K562 (cell line): ENCODE measurements at regions not wholly inside any gene's neighbourhood (a gene's known extent, or its start where the extent isn't known, plus 50 kb on each side); places are given as distances from the start of the nearest gene placed in this dataset.

Source experiments
- ATAC-seq: fragments of 200-7000 bp; cut with Tn5 transposase; 3 replicates; pipeline ENCODE4 v1.9.1; 2020; ENCODE audit warnings: moderate library complexity
- BruUV-seq: library from RNA; stranded (reverse); fragments of 400-500 nt; replicated peaks from 2 replicates; lab custom pipeline; 2021; lab: Mats Ljungman, UMichigan
- CTCF ChIA-PET: fragments of 300-600 bp; formaldehyde crosslinking; extraction: SDS; loops from one replicate; lab custom pipeline; 2021; ENCODE audit warnings: low intra/inter-chr PET ratio; lab: Yijun Ruan, JAX
- POLR2A ChIA-PET: fragments of 300-600, 350-650 bp; sonication (Branson Sonifier 250); formaldehyde crosslinking; extraction: SDS; loops from one replicate; lab custom pipeline; 2021; ENCODE audit warnings: antibody characterized with exemption, inconsistent platforms; lab: Yijun Ruan, JAX
- DNase-seq, 4 experiments: peaks; one replicate each; pipeline versions ENCODE4 v3.0.0 to v3.0.0-alpha.2; 2011 to 2018; ENCODE audit warnings: low spot score in 3 of 4, mixed read lengths in 3 of 4; ENCODE audit errors: extremely low read depth in 1 of 4
- FAIRE-seq: peaks from 2 replicates; lab custom pipeline; 2011; peaks lifted over from hg19 to GRCh38; lab: Jason Lieb, UNC
- H2AFZ ChIP-seq: 2 replicates; pipeline ENCODE4 v1.6.0; 2011; ENCODE audit warnings: low read depth, low read length, control low read depth, inconsistent platforms
- H3K27ac ChIP-seq: fragments of 200-600 bp; 3 replicates; pipeline ENCODE4 v1.8.0; 2011; ENCODE audit warnings: low read depth, mild to moderate bottlenecking, control low read depth, inconsistent platforms, low read length, moderate library complexity, mixed read lengths; ENCODE audit errors: extremely low read depth
- H3K27me3 ChIP-seq, 2 experiments: fragments of 300-600 bp in 1 of 2; 2 replicates in 1 of 2; 3 replicates in 1 of 2; pipeline versions ENCODE4 v1.6.0 to v1.8.0; 2011; ENCODE audit warnings: inconsistent platforms in 2 of 2, low read length in 2 of 2, mild to moderate bottlenecking in 1 of 2, mixed read lengths in 1 of 2, moderate library complexity in 1 of 2; ENCODE audit not compliant: control insufficient read depth in 2 of 2, insufficient read depth in 2 of 2
- H3K36me3 ChIP-seq: fragments of 300-600 bp; 3 replicates; pipeline ENCODE4 v1.8.0; 2011; ENCODE audit warnings: mild to moderate bottlenecking, low read length, inconsistent platforms; ENCODE audit not compliant: control insufficient read depth, insufficient read depth
- H3K4me1 ChIP-seq, 2 experiments: fragments of 200-600 bp in 1 of 2; replicated peaks in 1 of 2; 2 replicates in 1 of 2; 3 replicates in 1 of 2; pipeline versions ENCODE4 v1.5.1 to v1.8.0; 2011; ENCODE audit warnings: inconsistent platforms in 2 of 2, low read length in 2 of 2, mild to moderate bottlenecking in 1 of 2, mixed read lengths in 1 of 2, moderate library complexity in 1 of 2; ENCODE audit not compliant: control insufficient read depth in 2 of 2, insufficient read depth in 2 of 2
- H3K4me2 ChIP-seq: 2 replicates; pipeline ENCODE4 v1.6.1; 2011; ENCODE audit warnings: low read length, control low read depth, inconsistent platforms, mixed read lengths; ENCODE audit not compliant: insufficient read depth
- H3K4me3 ChIP-seq: fragments of 200-600 bp; sonication (generic), shearing (Covaris generic); 2 replicates; pipeline ENCODE4 v1.5.1; 2016; ENCODE audit warnings: control low read depth, inconsistent platforms
- H3K79me2 ChIP-seq: fragments of 200-600 bp; 3 replicates; pipeline ENCODE4 v1.8.0; 2011; ENCODE audit warnings: low read length, inconsistent platforms; ENCODE audit not compliant: control insufficient read depth, insufficient read depth
- H3K9ac ChIP-seq, 2 experiments: 2 replicates each; pipeline versions ENCODE4 v1.6.0 to v1.6.1; 2011; ENCODE audit warnings: low read depth in 2 of 2, low read length in 2 of 2, control low read depth in 1 of 2, inconsistent platforms in 1 of 2, mild to moderate bottlenecking in 1 of 2, mixed read lengths in 1 of 2; ENCODE audit not compliant: insufficient read depth in 1 of 2
- H3K9me1 ChIP-seq: one replicate; pipeline ENCODE4 v1.6.0; 2011; ENCODE audit warnings: inconsistent platforms, mild to moderate bottlenecking, low read length, moderate library complexity; ENCODE audit not compliant: control insufficient read depth, insufficient read depth
- H3K9me3 ChIP-seq: replicated peaks from 2 replicates; pipeline ENCODE4 v1.5.1; 2011; ENCODE audit warnings: low read depth, low read length, inconsistent platforms; ENCODE audit not compliant: control insufficient read depth, insufficient read depth
- H4K20me1 ChIP-seq: replicated peaks from 2 replicates; pipeline ENCODE4 v1.6.1; 2011; ENCODE audit warnings: low read length, inconsistent platforms, mixed read lengths; ENCODE audit not compliant: control insufficient read depth, insufficient read depth
- CREM ChIP-seq: IDR thresholded peaks from 2 replicates; pipeline ENCODE4 v1.6.1; 2014; ENCODE audit warnings: antibody characterized with exemption, low read depth
- FOS ChIP-seq: IDR thresholded peaks from 3 replicates; pipeline ENCODE4 v1.6.1; 2011; ENCODE audit not compliant: insufficient read length; ENCODE audit errors: extremely low read depth
- FOXM1 ChIP-seq, 2 experiments: fragments of 450-650 bp in 1 of 2; sonication (generic) in 1 of 2; formaldehyde crosslinking in 1 of 2; IDR thresholded peaks; 2 replicates each; pipeline versions ENCODE4 v1.6.1 to v1.9.0; 2017 to 2022; ENCODE audit warnings: low read depth in 2 of 2, mild to moderate bottlenecking in 2 of 2, missing genetic modification reagents in 1 of 2, moderate library complexity in 1 of 2
- GABPA ChIP-seq: fragments of 200-800 bp; sonication (Bioruptor generic); conservative IDR thresholded peaks from 2 replicates; pipeline ENCODE4 v1.6.1; 2016; ENCODE audit warnings: low read depth, missing genetic modification characterization, missing compliant biosample characterization
- GTF2E2 ChIP-seq: fragments of 200-800 bp; sonication (Bioruptor generic); IDR thresholded peaks from 2 replicates; pipeline ENCODE4 v1.6.1; 2016; ENCODE audit warnings: missing genetic modification characterization, missing compliant biosample characterization
- LCOR ChIP-seq: sonication (generic); formaldehyde crosslinking; IDR thresholded peaks from 2 replicates; pipeline ENCODE4 v1.8.0; 2022; ENCODE audit warnings: mild to moderate bottlenecking, missing genetic modification reagents
- MAFG ChIP-seq: fragments of 450-650 bp; conservative IDR thresholded peaks from 2 replicates; pipeline ENCODE4 v1.6.1; 2016; ENCODE audit warnings: missing genetic modification characterization, missing compliant biosample characterization
- MXD1 ChIP-seq: fragments of 250-450 bp; sonication (Bioruptor Pico); IDR thresholded peaks from 2 replicates; pipeline ENCODE4 v1.8.0; 2021; ENCODE audit warnings: borderline replicate concordance, mild to moderate bottlenecking, moderate library complexity; ENCODE audit not compliant: poor library complexity, severe bottlenecking
- NFATC3 ChIP-seq: fragments of 450-650 bp; IDR thresholded peaks from 2 replicates; pipeline ENCODE4 v1.6.1; 2017; ENCODE audit warnings: mild to moderate bottlenecking
- RBM17 ChIP-seq: fragments of 200-400 bp; formaldehyde crosslinking; IDR thresholded peaks from 2 replicates; pipeline ENCODE4 v1.6.1; 2017; ENCODE audit warnings: low read depth, mild to moderate bottlenecking, low read length, borderline replicate concordance
- RCOR1 ChIP-seq, 2 experiments: IDR thresholded peaks; 2 replicates each; pipeline ENCODE4 v1.6.1; 2012; ENCODE audit warnings: low read depth in 2 of 2, low read length in 2 of 2, borderline replicate concordance in 1 of 2, improper control_type of control experiment in 1 of 2
- SMC3 ChIP-seq: conservative IDR thresholded peaks from 2 replicates; pipeline ENCODE4 v1.6.1; 2011; ENCODE audit warnings: low read depth, low read length, improper control_type of control experiment; ENCODE audit not compliant: insufficient read depth
- TCF7 ChIP-seq: sonication (generic); IDR thresholded peaks from 2 replicates; pipeline ENCODE4 v1.6.1; 2016; ENCODE audit warnings: antibody characterized with exemption, borderline replicate concordance
- THRAP3 ChIP-seq: fragments of 450-650 bp; IDR thresholded peaks from 2 replicates; pipeline ENCODE4 v1.6.1; 2016; ENCODE audit warnings: mild to moderate bottlenecking, inconsistent platforms, borderline replicate concordance
- WGBS: fragments of 100-300 bp; shearing (Covaris generic); methylation state at CpG from one replicate; pipeline ENCODE4 v1.1.6; 2016; ENCODE audit warnings: low coverage, mixed read lengths; ENCODE audit not compliant: insufficient coverage; ENCODE audit errors: missing lambda C conversion rate; 5-methylcytosine and 5-hydroxymethylcytosine counted together
- in situ Hi-C: fragments of 300-500 bp; cut with MboI; formaldehyde crosslinking; loops from 4 replicates; pipeline ENCODE4 v1.15.0; 2018; ENCODE audit warnings: inconsistent platforms, mixed read lengths
- intact Hi-C: fragments of 100-400 bp; cut with micrococcal nuclease; formaldehyde crosslinking; loops from 2 replicates; pipeline ENCODE4 v1.14.2; 2022

GRCh38 chr5:6281818-6282217, 96.5 kb downstream of the MED10 start:
- no TSS peak for BruUV-seq
- CTCF ChIA-PET = no interaction called here

More at GRCh38 chr5:6281818-6282217, 96.5 kb downstream of the MED10 start:
- POLR2A ChIA-PET = interaction anchor here (0.8 to 1.3 kb wide), 2 partner anchors 21 to 249 kb away, joined by 3 to 4 read pairs; no protein-coding TSS in a partner anchor
- intact Hi-C loops = no loop called here
- H3K4me1 ChIP-seq = no peaks in the 10 kb centered on the region
- no peak overlapping the region for H3K4me3 ChIP-seq
- ATAC-seq = no peak
- H3K27ac ChIP-seq = no peak overlapping the region
- H3K4me2 ChIP-seq = no peak overlapping the region
- no peaks in the 10 kb centered on the region for H3K79me2 ChIP-seq
- H3K27me3 ChIP-seq = peaks cover 7 to 8% of the 10 kb centered on the region in 2 experiments; a peak in 4 of 5 replicates
- H3K9me3 ChIP-seq = no peaks in the 10 kb centered on the region
- no peak overlapping the region for H2AFZ ChIP-seq
- FAIRE-seq = no peak
- no peak overlapping the region for H3K9ac ChIP-seq
- H3K36me3 ChIP-seq = no peaks in the 10 kb centered on the region
- WGBS = 0% methylated on average over 4 of the region's 4 CpGs
- H4K20me1 ChIP-seq = no peaks in the 10 kb centered on the region
- no peaks in the 10 kb centered on the region for H3K9me1 ChIP-seq
- TF ChIP-seq THRAP3 (no peak), SMC3 (no peak), TCF7 (no peak), GTF2E2 (tag) (no peak), RBM17 (no peak), FOXM1 (IDR thresholded peaks at IDR 0.05; ENCODE audit: low read depth) (no peak), FOXM1 (CRISPR knock-in tag; IDR thresholded peaks at IDR 0.05; ENCODE audit: low read depth) (no peak), GABPA (tag) (no peak), LCOR (CRISPR knock-in tag) (no peak), FOS (no peak), RCOR1 (IDR thresholded peaks at IDR 0.05; ENCODE audit: borderline replicate concordance in 1 of 2, low read depth in 2 of 2, low read length in 2 of 2) (no peak), CREM (no peak), MAFG (tag) (no peak), MXD1 (CRISPR knock-in tag) (no peak), NFATC3 (no peak)
- in situ Hi-C loops = no loop called here
- DNase-seq = no peak
